ENCODE measurements at regions not wholly inside any gene's neighbourhood (a gene's known extent, or its start where the extent isn't known, plus 50 kb on each side); places are given as distances from the start of the nearest gene placed in this dataset.

DNA sequence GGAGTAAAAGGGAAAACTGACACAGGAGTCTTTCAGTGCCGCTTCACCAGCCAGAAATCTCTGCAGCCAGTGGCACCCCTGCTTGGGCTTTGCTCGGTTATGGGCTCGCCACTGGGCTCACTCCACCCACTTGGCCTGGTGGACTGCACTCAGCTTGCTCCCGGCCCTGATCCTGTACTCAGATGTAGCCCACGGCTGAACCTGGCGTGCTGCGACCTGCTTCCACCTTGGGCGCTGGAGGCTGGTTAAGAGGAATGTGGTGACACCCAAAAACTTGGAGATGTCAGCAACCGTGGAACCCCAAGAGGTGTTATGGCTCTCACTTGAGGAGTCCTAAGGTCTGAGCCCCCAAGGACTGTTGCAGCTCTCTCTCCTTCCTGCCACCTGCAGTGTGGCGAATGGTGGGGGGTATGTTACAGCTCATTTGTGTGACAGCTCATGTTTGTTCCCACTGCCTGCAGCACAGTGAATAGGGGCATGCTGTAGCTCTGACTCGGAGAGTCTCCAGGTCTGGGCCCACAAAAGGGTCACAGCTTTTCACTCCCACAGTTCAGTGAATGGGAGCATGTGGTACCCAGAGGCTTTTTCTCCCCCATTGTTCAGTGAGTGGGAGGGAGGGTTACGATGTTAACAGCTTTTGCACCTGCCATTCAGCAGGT lies 1124.5 kb upstream of the ATXN8OS start:
- Histone ChIP-seq H3K9ac (ENCODE audit: low read depth in 1 of 2, low read length in 2 of 2) (no peak overlapping the region), H3K27me3 (ENCODE audit: control insufficient read depth in 4 of 4, insufficient read depth in 4 of 4, low read length in 3 of 4) (no peaks in the 10 kb centered on the region), H3K9me3 (ENCODE audit: control insufficient read depth in 4 of 4, low read length in 3 of 4) (peaks cover 0 to 2% (median 0%) of the 10 kb centered on the region in 4 donors), H3K4me1 (ENCODE audit: control insufficient read depth in 4 of 4, insufficient read depth in 4 of 4, low read length in 3 of 4) (no peaks in the 10 kb centered on the region), H3K27ac (ENCODE audit: low read depth in 1 of 2, low read length in 2 of 2) (no peak overlapping the region), H3K36me3 (ENCODE audit: control insufficient read depth in 4 of 4, insufficient read depth in 3 of 4, low read depth in 1 of 4, low read length in 3 of 4) (no peaks in the 10 kb centered on the region), H3K4me3 (ENCODE audit: low read depth in 1 of 3, low read length in 3 of 3) (no peak overlapping the region)
- 82% methylated on average over 12 of the region's 12 CpGs for WGBS
- DNase-seq (ENCODE audit: low spot score), result no peak
- TF ChIP-seq NR2F2 (IDR thresholded peaks at IDR 0.05) (no peak), RXRA (IDR thresholded peaks at IDR 0.05) (no peak), GABPA (IDR thresholded peaks at IDR 0.05 in 1 of 2, conservative IDR thresholded peaks at IDR 0.05 in 1 of 2) (no peak), HNF4A (conservative IDR thresholded peaks at IDR 0.05) (no peak), HNF4G (IDR thresholded peaks at IDR 0.05) (no peak), SP1 (IDR thresholded peaks at IDR 0.05) (no peak)
- TF ChIP-seq, protein P1, sequence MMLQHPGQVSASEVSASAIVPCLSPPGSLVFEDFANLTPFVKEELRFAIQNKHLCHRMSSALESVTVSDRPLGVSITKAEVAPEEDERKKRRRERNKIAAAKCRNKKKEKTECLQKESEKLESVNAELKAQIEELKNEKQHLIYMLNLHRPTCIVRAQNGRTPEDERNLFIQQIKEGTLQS (IDR thresholded peaks at IDR 0.05), result no peak
- TF ChIP-seq, protein P2, sequence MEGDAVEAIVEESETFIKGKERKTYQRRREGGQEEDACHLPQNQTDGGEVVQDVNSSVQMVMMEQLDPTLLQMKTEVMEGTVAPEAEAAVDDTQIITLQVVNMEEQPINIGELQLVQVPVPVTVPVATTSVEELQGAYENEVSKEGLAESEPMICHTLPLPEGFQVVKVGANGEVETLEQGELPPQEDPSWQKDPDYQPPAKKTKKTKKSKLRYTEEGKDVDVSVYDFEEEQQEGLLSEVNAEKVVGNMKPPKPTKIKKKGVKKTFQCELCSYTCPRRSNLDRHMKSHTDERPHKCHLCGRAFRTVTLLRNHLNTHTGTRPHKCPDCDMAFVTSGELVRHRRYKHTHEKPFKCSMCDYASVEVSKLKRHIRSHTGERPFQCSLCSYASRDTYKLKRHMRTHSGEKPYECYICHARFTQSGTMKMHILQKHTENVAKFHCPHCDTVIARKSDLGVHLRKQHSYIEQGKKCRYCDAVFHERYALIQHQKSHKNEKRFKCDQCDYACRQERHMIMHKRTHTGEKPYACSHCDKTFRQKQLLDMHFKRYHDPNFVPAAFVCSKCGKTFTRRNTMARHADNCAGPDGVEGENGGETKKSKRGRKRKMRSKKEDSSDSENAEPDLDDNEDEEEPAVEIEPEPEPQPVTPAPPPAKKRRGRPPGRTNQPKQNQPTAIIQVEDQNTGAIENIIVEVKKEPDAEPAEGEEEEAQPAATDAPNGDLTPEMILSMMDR (IDR thresholded peaks at IDR 0.05; ENCODE audit: low read depth, low read length, missing input control), result no peak

DNA sequence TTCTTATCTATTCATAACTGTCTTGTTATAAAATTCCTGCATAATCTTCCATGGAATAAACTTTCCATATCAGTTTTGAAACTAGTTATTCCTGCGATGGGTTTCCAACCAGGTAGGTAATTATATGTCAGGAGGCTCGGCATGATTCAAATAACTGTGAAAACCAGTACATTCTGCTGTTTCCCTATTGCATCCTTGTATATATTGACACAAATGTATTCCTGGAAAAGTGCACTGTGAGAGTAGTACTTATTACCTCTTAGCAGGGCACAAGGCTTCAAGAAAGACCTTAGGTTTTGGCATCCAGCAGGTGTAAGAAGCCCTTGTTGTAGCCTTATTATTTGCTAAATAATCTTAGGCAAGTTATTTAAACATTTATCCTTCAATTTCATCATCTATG lies 1131.3 kb upstream of the ATXN8OS start:
- Histone ChIP-seq H3K4me1 (ENCODE audit: control insufficient read depth in 4 of 4, insufficient read depth in 4 of 4, low read length in 3 of 4) (no peaks in the 10 kb centered on the region), H3K9ac (ENCODE audit: low read depth in 1 of 2, low read length in 2 of 2) (no peak overlapping the region), H3K27me3 (ENCODE audit: control insufficient read depth in 4 of 4, insufficient read depth in 4 of 4, low read length in 3 of 4) (no peaks in the 10 kb centered on the region), H3K9me3 (ENCODE audit: control insufficient read depth in 4 of 4, low read length in 3 of 4) (no peaks in the 10 kb centered on the region), H3K27ac (ENCODE audit: low read depth in 1 of 2, low read length in 2 of 2) (no peak overlapping the region), H3K36me3 (ENCODE audit: control insufficient read depth in 4 of 4, insufficient read depth in 3 of 4, low read depth in 1 of 4, low read length in 3 of 4) (no peaks in the 10 kb centered on the region), H3K4me3 (ENCODE audit: low read depth in 1 of 3, low read length in 3 of 3) (no peak overlapping the region)
- WGBS, result 63% methylated on average over 2 of the region's 2 CpGs
- TF ChIP-seq RAD21 (IDR thresholded peaks at IDR 0.05), result no peak
- TF ChIP-seq HNF4A (conservative IDR thresholded peaks at IDR 0.05), result no peak
- TF ChIP-seq, protein P1 (IDR thresholded peaks at IDR 0.05), result no peak
- TF ChIP-seq, protein P3, sequence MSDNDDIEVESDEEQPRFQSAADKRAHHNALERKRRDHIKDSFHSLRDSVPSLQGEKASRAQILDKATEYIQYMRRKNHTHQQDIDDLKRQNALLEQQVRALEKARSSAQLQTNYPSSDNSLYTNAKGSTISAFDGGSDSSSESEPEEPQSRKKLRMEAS (IDR thresholded peaks at IDR 0.05), result no peak
- TF ChIP-seq, protein P2 (IDR thresholded peaks at IDR 0.05; ENCODE audit: low read depth, low read length, missing input control), result no peak
- TF ChIP-seq EGR1 (IDR thresholded peaks at IDR 0.05; ENCODE audit: low read depth in 2 of 2), result no peak
- TF ChIP-seq TAF1 (conservative IDR thresholded peaks at IDR 0.05), result no peak
- no peak for TF ChIP-seq SP1 (IDR thresholded peaks at IDR 0.05)
- TF ChIP-seq YY1 (IDR thresholded peaks at IDR 0.05), result no peak
- DNase-seq (ENCODE audit: low spot score), result no peak
